Esophagus (tissue), 2 donors: ENCODE measurements at regions not wholly inside any gene's neighbourhood (a gene's known extent, or its start where the extent isn't known, plus 50 kb on each side); places are given as distances from the start of the nearest gene placed in this dataset.

Experiments
- H3K27ac ChIP-seq, 2 donors: one replicate each; pipeline ENCODE4 v1.5.1; 2013; ENCODE audit warnings: low read depth in 2 of 2, mild to moderate bottlenecking in 2 of 2, inconsistent platforms in 1 of 2, low read length in 1 of 2, moderate library complexity in 1 of 2
- H3K27me3 ChIP-seq, 2 donors: one replicate each; pipeline ENCODE4 v1.6.1; 2013; ENCODE audit warnings: low read length in 2 of 2, control low read depth in 1 of 2, mild to moderate bottlenecking in 1 of 2; ENCODE audit not compliant: insufficient read depth in 2 of 2, control insufficient read depth in 1 of 2
- H3K36me3 ChIP-seq, 2 donors: one replicate each; pipeline ENCODE4 v1.6.1; 2013; ENCODE audit warnings: low read length in 1 of 2; ENCODE audit not compliant: control insufficient read depth in 2 of 2, insufficient read depth in 2 of 2
- H3K4me1 ChIP-seq, 2 donors: one replicate each; pipeline ENCODE4 v1.6.1; 2013; ENCODE audit warnings: low read length in 1 of 2; ENCODE audit not compliant: control insufficient read depth in 2 of 2, insufficient read depth in 2 of 2
- H3K4me3 ChIP-seq, 2 donors: one replicate each; pipeline ENCODE4 v1.5.1; 2013; ENCODE audit warnings: low read length in 2 of 2, mild to moderate bottlenecking in 2 of 2, low read depth in 1 of 2, moderate library complexity in 1 of 2
- H3K9me3 ChIP-seq, 2 donors: one replicate each; pipeline ENCODE4 v1.6.1; 2013; ENCODE audit warnings: mild to moderate bottlenecking in 2 of 2, low read depth in 1 of 2, low read length in 1 of 2, moderate library complexity in 1 of 2; ENCODE audit not compliant: control insufficient read depth in 2 of 2, insufficient read depth in 1 of 2
- WGBS, 2 donors: extraction: QIAGEN DNeasy Blood & Tissue Kit; methylation state at CpG; one replicate each; pipeline ENCODE4 v1.1.7; 2013; 5-methylcytosine and 5-hydroxymethylcytosine counted together
- donor health status: healthy with polysubstance abuse.
- donor health status: Bipolar disorder and iron deficiency.

DNA sequence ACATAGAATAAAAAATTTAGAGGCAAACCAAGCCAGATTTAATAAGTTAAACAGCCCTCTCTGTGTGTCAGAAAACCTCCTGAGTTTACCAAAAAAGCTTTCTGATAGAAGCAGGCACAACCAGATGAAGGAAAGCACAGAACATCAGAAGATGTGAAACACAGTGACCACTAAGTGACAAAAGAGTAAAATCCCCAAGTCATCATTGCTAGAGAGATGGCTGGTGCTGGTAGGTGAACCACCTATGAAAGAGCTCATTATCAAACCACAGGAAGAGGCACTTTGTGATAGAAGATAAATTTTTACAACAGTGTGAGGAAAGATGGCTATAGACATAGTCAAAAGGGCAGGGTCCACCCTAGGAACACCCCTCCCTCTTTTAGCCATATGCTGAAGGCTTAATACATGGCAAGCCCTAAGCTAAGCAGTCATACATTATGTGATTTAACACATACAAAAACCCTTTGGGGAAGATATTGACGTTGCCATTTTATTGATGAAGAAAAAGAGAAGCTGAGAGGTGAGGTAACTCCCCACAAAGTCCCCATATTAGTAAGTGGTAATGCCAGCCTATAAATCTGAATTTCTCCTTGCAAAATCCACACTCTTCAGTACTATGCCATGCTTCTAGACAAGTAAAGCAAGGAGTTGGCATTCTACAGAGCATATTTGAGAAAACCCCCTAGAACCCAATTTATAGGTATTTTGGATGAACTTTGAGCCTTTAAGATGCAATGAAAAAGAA lies 449.9 kb downstream of the LRIG3 start:
- Histone ChIP-seq H3K4me1 (no peaks in the 10 kb centered on the region), H3K27me3 (no peaks in the 10 kb centered on the region), H3K9me3 (peaks cover 0 to 6% of the 10 kb centered on the region in 2 donors), H3K36me3 (no peaks in the 10 kb centered on the region), H3K27ac (no peak overlapping the region), H3K4me3 (no peak overlapping the region)
- WGBS, 2 donors: 56 to 58% methylated on average over 1 of the region's 1 CpG

DNA sequence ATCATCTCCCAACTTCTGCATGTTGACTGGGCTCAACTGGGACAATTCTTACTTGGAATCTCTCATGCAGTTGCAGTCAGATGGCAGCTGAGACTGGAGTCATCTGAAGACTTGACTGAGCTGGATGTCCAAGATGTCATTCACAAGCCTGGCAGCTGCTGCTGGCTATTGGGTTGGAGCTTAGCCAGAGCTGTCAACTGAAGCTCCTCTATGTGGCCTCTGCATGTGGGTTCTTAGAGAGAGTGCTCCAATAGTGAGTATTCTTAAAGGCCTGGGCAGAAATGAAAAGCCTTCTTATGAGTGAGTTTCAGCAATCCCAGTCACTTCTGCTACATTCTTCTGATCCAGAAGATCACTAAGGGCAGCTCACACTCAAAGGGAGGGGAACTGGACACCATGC lies 440.9 kb downstream of the LRIG3 start:
- H3K27ac ChIP-seq: no peak overlapping the region
- H3K27me3 ChIP-seq: no peaks in the 10 kb centered on the region
- no peaks in the 10 kb centered on the region for H3K4me1 ChIP-seq
- H3K9me3 ChIP-seq: no peaks in the 10 kb centered on the region
- no peaks in the 10 kb centered on the region for H3K36me3 ChIP-seq
- H3K4me3 ChIP-seq: no peak overlapping the region

DNA sequence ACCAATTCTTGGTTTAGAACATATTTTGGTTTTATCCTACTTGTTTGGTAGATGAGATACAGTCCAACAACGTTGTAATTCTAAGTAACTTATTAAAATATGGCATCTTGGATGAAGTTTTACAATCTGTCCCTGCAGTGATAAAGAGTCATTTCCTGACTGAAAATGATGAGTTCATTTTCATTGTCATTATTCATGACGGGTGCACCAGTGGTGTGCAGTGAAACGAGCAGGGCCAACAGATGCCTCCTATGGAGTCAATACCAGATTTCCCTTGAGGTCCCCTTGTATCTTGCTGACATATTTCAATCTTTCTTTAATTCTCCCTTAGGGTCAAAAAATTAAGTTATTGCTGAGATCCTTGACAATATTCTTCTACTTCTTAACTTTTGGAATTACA lies 438.5 kb downstream of the LRIG3 start:
- Histone ChIP-seq H3K27ac (no peak overlapping the region), H3K27me3 (no peaks in the 10 kb centered on the region), H3K4me1 (no peaks in the 10 kb centered on the region), H3K9me3 (no peaks in the 10 kb centered on the region), H3K36me3 (no peaks in the 10 kb centered on the region), H3K4me3 (no peak overlapping the region)
- WGBS, 2 donors: 61 to 71% methylated on average over 3 of the region's 3 CpGs

DNA sequence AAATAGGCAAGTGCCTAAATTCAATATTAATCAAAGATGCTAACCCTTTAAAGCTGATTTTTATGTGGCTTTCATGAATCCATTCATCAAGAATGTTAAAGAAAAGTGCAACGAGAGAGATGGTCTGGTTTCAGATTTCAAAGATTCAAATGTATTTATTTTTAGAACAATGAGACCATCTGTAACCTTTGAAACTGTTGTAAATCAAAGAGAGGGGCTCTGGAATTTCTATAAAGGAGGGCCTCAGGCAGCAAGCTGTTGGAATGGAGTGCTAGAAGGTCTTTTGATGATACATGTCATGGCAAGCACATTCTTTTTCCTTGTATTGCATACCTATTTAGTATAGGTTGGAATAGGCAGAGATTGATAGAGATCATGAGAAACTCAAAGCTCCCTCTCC lies 433.0 kb downstream of the LRIG3 start:
- WGBS, 2 donors: 5 to 14% methylated on average over 1 of the region's 1 CpG
- H3K36me3 ChIP-seq: no peaks in the 10 kb centered on the region

DNA sequence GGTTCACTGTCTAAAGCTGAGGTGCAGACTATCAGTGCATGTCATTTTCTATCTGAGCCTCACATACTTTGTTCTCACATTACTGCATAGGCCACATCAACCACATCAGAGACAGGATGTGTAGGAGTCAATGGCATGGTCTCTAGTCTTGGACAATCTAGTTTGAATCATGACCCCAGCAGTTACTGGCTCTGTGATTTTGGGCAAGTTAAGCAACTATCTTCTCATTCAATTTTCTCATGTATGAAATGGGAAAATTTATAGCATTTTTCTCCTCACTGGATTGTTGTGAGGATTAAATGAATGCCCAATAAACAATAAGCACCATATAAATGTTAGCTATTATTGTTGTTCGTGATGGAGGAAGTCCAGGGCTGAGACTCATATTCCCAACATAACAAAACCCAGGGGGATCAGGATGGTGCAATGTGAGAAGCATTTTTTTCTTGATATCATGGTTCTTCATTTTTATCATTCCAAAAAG lies 432.6 kb downstream of the LRIG3 start:
- Histone ChIP-seq H3K4me3 (no peak overlapping the region), H3K27me3 (no peaks in the 10 kb centered on the region), H3K27ac (no peak overlapping the region), H3K4me1 (no peaks in the 10 kb centered on the region), H3K9me3 (no peaks in the 10 kb centered on the region), H3K36me3 (no peaks in the 10 kb centered on the region)
- 64 to 67% methylated on average over 1 of the region's 1 CpG for WGBS, 2 donors

More for the DNA sequence above, 433.0 kb downstream of the LRIG3 start:
- no peak overlapping the region for H3K4me3 ChIP-seq
- H3K4me1 ChIP-seq: no peaks in the 10 kb centered on the region
- H3K27ac ChIP-seq: no peak overlapping the region
- H3K27me3 ChIP-seq: no peaks in the 10 kb centered on the region
- no peaks in the 10 kb centered on the region for H3K9me3 ChIP-seq

DNA sequence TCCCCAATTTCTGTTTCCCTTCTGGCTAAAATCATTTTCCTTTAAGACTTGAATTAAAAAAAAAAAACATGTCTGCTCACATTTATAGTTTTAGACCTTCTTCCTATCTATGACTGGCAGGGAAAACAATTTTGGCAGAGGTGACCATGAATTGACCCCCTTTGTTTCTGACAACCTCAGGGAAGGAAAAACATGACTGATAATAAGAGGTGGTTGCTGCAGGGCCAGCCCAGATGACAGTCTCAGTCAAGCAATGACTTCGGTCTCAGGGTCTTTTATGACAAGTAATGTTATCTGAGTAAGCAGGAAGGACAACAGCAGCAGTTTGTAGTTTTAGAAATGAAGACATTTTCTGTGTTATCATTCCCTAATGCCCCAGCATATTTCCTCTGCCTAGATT lies 430.9 kb downstream of the LRIG3 start:
- no peaks in the 10 kb centered on the region for H3K27me3 ChIP-seq
- H3K4me1 ChIP-seq: no peaks in the 10 kb centered on the region
- no peaks in the 10 kb centered on the region for H3K9me3 ChIP-seq
- no peaks in the 10 kb centered on the region for H3K36me3 ChIP-seq
- WGBS, 2 donors: 70 to 75% methylated on average over 1 of the region's 1 CpG
- no peak overlapping the region for H3K4me3 ChIP-seq
- no peak overlapping the region for H3K27ac ChIP-seq

DNA sequence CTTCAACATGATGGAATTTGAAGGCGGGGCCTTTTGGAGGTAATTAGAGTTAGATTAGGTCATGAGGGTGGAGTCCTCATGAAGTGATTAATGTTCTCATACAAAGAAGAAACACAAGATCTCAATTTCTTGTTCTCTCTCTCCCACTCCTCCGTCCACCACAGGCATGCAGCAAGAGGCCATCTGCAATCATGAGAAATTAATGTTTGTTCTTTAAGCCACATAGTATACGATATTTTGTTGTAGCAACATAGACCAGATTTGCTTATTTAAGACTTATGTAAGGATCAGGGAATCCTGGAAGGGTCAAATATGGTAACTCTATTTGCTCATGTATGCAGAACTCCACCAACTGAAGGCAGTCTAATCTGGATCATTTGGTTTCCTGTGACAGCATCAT lies 429.0 kb downstream of the LRIG3 start:
- H3K4me3 ChIP-seq: no peak overlapping the region
- no peaks in the 10 kb centered on the region for H3K27me3 ChIP-seq
- no peak overlapping the region for H3K27ac ChIP-seq
- WGBS, 2 donors: 69 to 77% methylated on average over 3 of the region's 3 CpGs
- H3K36me3 ChIP-seq: no peaks in the 10 kb centered on the region
- H3K9me3 ChIP-seq: no peaks in the 10 kb centered on the region
- H3K4me1 ChIP-seq: no peaks in the 10 kb centered on the region

DNA sequence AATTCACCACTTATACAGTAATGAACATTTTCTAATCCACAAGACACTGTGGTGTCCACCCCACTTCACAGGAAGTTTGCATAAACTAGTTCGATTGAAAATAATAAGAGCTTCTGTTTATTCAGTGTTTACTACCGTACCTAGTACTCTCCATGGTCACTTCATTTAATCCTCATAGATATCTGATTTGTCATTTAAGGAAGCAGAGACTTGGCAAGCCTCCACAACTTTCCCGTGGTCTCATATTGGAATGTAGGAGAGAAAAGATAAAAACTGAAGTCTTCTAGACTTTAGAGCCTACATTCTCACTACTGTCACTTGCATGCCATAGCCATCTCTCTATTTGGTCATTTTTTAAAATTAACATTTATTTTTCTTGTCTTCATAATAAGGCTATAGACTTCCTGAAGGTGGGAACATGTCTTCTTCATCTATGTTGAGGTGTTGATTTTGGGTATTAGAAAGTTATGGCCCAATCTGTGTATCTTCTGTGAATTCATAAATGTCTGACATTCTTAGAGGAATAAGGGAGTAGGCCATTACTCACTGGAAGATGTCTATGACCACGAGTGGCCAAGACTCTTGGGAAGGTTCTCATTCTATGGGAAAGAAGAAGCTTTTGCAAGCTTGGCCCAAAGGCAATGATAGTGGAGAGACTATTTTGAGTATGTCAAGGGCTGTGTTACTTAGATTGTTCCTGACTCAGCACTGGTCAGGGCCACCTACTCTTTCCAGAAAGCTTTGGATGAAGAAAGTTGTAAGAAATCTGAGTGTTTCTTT lies 423.7 kb downstream of the LRIG3 start:
- Histone ChIP-seq H3K4me1 (no peaks in the 10 kb centered on the region), H3K27me3 (no peaks in the 10 kb centered on the region), H3K9me3 (no peaks in the 10 kb centered on the region), H3K4me3 (no peak overlapping the region), H3K27ac (no peak overlapping the region), H3K36me3 (no peaks in the 10 kb centered on the region)
- 64 to 82% methylated on average over 4 of the region's 4 CpGs for WGBS, 2 donors

DNA sequence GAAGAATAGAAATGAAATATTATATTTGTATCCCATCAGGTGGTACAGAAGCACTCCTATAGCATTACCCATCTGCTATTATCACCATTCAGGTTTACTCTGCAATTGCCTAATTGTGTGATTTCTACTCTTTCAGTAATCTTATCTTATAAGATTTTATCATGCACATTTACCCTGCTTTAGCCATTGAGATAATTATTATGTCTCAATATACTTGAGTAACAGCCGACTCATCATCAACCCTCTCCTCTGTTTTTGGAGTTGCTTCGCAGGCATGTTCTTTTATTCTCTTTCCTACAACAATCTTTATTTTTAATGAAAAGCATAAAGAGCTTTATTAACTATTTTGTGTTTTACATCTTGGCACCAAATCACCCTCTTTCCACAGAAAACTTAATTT lies 419.9 kb downstream of the LRIG3 start:
- Histone ChIP-seq H3K36me3 (no peaks in the 10 kb centered on the region), H3K27ac (no peak overlapping the region)
- 62 to 97% methylated on average over 2 of the region's 2 CpGs for WGBS, 2 donors

DNA sequence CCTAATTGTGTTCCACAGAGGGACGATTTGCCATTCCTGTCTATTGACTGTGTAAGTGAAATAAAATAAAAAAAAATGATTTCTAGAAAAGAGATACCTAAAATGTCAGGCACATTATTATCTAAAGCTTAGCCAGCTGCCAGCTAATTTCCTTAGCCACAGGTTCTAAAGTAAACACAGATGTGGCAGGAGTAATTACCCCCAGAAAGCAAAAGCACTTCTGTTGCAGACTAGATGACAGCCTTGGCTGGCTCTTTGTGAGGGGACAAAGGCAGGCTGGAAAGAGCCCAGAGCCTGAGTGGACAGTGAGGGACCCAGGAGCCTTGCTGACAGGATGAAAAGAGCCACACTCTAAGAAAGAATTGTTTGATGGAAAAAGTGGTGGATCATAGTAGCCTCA lies 418.1 kb downstream of the LRIG3 start:
- H3K4me1 ChIP-seq: no peaks in the 10 kb centered on the region
- H3K36me3 ChIP-seq: no peaks in the 10 kb centered on the region
- H3K4me3 ChIP-seq: no peak overlapping the region
- 5 to 17% methylated on average over 1 of the region's 1 CpG for WGBS, 2 donors
- no peak overlapping the region for H3K27ac ChIP-seq
- H3K9me3 ChIP-seq: no peaks in the 10 kb centered on the region
- no peaks in the 10 kb centered on the region for H3K27me3 ChIP-seq

More for the DNA sequence above, 419.9 kb downstream of the LRIG3 start:
- no peak overlapping the region for H3K4me3 ChIP-seq
- no peaks in the 10 kb centered on the region for H3K4me1 ChIP-seq
- H3K27me3 ChIP-seq: no peaks in the 10 kb centered on the region
- H3K9me3 ChIP-seq: no peaks in the 10 kb centered on the region
